Astrocyte (in vitro differentiated cells and primary cell): ENCODE measurements at regions not wholly inside any gene's neighbourhood (a gene's known extent, or its start where the extent isn't known, plus 50 kb on each side); places are given as distances from the start of the nearest gene placed in this dataset.
A peak's percentile ranks its signal among the peaks of the same experiment; 100 is the strongest.

Experiments
- DNase-seq: peaks from one replicate; pipeline ENCODE4 v3.0.0-alpha.2; 2010; ENCODE audit warnings: low read depth
- FAIRE-seq: peaks from 2 replicates; lab custom pipeline; 2011; peaks lifted over from hg19 to GRCh38; lab: Jason Lieb, UNC
- H2AFZ ChIP-seq: 2 replicates; pipeline ENCODE4 v1.6.0; 2012; ENCODE audit warnings: low read depth, low read length, inconsistent platforms
- H3K27ac ChIP-seq: 2 replicates; pipeline ENCODE4 v1.5.1; 2011; ENCODE audit warnings: low read depth, low read length, inconsistent platforms
- H3K27me3 ChIP-seq: 2 replicates; pipeline ENCODE4 v1.6.0; 2011; ENCODE audit warnings: low read length, inconsistent platforms; ENCODE audit not compliant: insufficient read depth
- H3K36me3 ChIP-seq: 2 replicates; pipeline ENCODE4 v1.5.1; 2011; ENCODE audit warnings: low read length, inconsistent platforms; ENCODE audit not compliant: insufficient read depth
- H3K4me1 ChIP-seq: 2 replicates; pipeline ENCODE4 v1.5.1; 2011; ENCODE audit warnings: low read length, inconsistent platforms; ENCODE audit not compliant: insufficient read depth
- H3K4me2 ChIP-seq: 2 replicates; pipeline ENCODE4 v1.6.0; 2012; ENCODE audit warnings: low read length, inconsistent platforms
- H3K4me3 ChIP-seq: 2 replicates; pipeline ENCODE4 v1.5.1; 2011; ENCODE audit warnings: low read depth, mild to moderate bottlenecking, low read length, inconsistent platforms; ENCODE audit not compliant: insufficient read depth
- H3K79me2 ChIP-seq: 2 replicates; pipeline ENCODE4 v1.6.0; 2012; ENCODE audit warnings: mild to moderate bottlenecking, low read length, inconsistent platforms; ENCODE audit not compliant: insufficient read depth
- H3K9ac ChIP-seq: 2 replicates; pipeline ENCODE4 v1.6.0; 2012; ENCODE audit warnings: mild to moderate bottlenecking, low read length, inconsistent platforms
- H3K9me3 ChIP-seq: 2 replicates; pipeline ENCODE4 v1.5.1; 2012; ENCODE audit warnings: low read depth, mild to moderate bottlenecking, low read length, inconsistent platforms; ENCODE audit not compliant: insufficient read depth
- H4K20me1 ChIP-seq: 2 replicates; pipeline ENCODE4 v1.6.0; 2012; ENCODE audit warnings: low read length, inconsistent platforms; ENCODE audit not compliant: insufficient read depth
- H3K27ac Mint-ChIP-seq: one replicate; pipeline ENCODE4 v1.8.0; 2021; ENCODE audit warnings: mild to moderate bottlenecking, mixed read lengths; ENCODE audit not compliant: unreplicated experiment
- H3K27me3 Mint-ChIP-seq: one replicate; pipeline ENCODE4 v1.8.0; 2021; ENCODE audit warnings: low read depth, mixed read lengths; ENCODE audit not compliant: unreplicated experiment
- H3K36me3 Mint-ChIP-seq: one replicate; pipeline ENCODE4 v1.8.0; 2021; ENCODE audit warnings: low read depth, mixed read lengths; ENCODE audit not compliant: unreplicated experiment
- H3K4me1 Mint-ChIP-seq: one replicate; pipeline ENCODE4 v1.8.0; 2021; ENCODE audit warnings: low read depth, mixed read lengths; ENCODE audit not compliant: unreplicated experiment
- H3K4me3 Mint-ChIP-seq: one replicate; pipeline ENCODE4 v1.8.0; 2021; ENCODE audit warnings: mild to moderate bottlenecking, moderate library complexity, mixed read lengths; ENCODE audit not compliant: unreplicated experiment
- H3K9me3 Mint-ChIP-seq: one replicate; pipeline ENCODE4 v1.8.0; 2021; ENCODE audit warnings: mild to moderate bottlenecking, mixed read lengths; ENCODE audit not compliant: unreplicated experiment
- CTCF ChIP-seq: IDR thresholded peaks from 2 replicates; pipeline ENCODE4 v1.5.1; 2011; ENCODE audit warnings: low read depth, mild to moderate bottlenecking, inconsistent platforms, low read length, moderate library complexity; ENCODE audit not compliant: insufficient read depth
- EZH2 ChIP-seq: IDR thresholded peaks from 2 replicates; pipeline ENCODE4 v1.6.1; 2012; ENCODE audit warnings: mild to moderate bottlenecking, low read length, inconsistent platforms; ENCODE audit not compliant: insufficient read depth

DNA sequence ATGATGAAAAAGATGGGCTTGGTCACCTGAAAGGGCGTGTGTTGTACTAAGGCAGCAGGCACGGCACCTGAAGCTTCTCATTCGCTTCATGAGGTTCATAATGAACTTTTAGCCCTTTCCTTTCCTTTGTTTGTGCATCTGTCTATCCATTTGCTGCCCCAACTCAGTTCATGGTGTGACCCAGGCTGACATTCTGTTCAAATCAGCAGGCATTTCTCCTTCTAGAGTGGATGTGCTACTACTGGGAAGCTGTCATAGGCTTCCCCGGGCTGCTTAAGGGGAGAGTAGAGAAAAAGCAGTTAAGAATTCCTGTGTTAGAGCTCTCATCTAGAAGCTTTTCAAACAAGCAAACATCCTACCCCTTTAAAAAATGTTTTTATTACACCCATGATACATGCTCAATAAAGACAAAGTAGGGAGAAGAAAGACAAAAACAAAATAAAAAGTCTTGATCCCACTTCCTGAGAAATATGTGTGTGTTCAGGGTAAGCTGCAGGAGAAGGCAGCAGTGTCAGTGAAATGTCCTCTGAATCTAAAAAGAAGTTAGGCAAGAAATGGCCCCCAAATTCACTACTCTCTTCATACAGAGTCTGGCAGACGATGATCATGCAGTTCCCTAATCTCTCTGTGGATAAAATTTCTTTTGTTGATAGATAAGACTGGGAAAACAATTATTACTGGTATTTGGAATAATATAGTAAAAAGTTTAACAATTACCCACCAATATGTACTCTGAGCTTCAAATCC, 136.9 kb upstream of the PFN2 start:
- Histone ChIP-seq H3K9ac (peak overlapping the region; percentile 42), H4K20me1 (no peaks in the 10 kb centered on the region), H3K4me1 (peaks cover 18% of the 10 kb centered on the region), H3K27ac (peak overlapping the region; percentile 62), H3K4me3 (no peak overlapping the region), H3K79me2 (no peaks in the 10 kb centered on the region), H3K9me3 (no peaks in the 10 kb centered on the region), H3K27me3 (no peaks in the 10 kb centered on the region), H2AFZ (no peak overlapping the region), H3K36me3 (no peaks in the 10 kb centered on the region), H3K4me2 (peak overlapping the region; percentile 63)
- H3K27ac Mint-ChIP-seq, result peak overlapping the region; percentile 67
- peak overlapping the region; percentile 30 for H3K4me3 Mint-ChIP-seq
- H3K27me3 Mint-ChIP-seq, result no peaks in the 10 kb centered on the region
- FAIRE-seq (no peak), DNase-seq (no peak)
- H3K9me3 Mint-ChIP-seq, result no peaks in the 10 kb centered on the region
- no peaks in the 10 kb centered on the region for H3K36me3 Mint-ChIP-seq
- no peak for TF ChIP-seq EZH2
- no peak for TF ChIP-seq CTCF
- peaks cover 24% of the 10 kb centered on the region for H3K4me1 Mint-ChIP-seq

DNA sequence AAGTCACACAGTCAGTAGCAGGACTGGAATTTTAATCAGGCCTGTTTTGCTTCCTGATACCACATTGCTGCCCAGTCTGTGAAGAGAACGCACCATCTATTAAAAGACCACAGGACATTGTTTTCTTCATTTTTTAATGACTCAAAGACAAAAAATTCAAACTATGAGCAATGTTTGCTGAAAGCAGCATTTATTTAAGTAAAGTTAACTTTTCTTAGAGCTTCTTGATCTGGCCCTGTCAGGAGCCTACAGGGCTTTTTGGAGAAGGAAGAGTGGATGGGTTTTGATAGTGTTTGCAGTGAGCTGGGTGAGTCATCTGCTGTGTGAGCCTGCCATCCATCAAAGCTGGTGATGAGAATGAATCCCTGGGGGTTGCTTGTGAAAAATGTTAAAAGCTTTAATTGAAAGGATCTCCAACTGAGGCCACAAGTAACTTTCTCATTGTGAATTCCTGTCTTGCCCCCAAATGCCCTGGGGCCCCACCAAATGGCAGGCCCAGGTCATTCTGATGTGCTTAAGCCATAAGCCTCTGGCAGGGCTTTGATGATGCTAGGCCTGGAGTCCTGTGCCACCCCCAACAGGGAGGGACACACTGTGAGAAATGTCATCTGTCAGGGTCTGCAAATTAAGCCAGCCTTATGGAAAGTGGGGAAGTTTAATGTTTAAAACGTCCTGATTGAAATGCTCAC, 136.2 kb upstream of the PFN2 start:
- no peaks in the 10 kb centered on the region for H3K9me3 ChIP-seq
- DNase-seq (peak; percentile 90), FAIRE-seq (peak; percentile 98)
- H3K27ac ChIP-seq, result peak overlapping the region; percentile 62
- peak overlapping the region; percentile 63 for H3K4me2 ChIP-seq
- H3K4me1 Mint-ChIP-seq, result peaks cover 24% of the 10 kb centered on the region
- H3K9me3 Mint-ChIP-seq, result no peaks in the 10 kb centered on the region
- no peaks in the 10 kb centered on the region for H3K27me3 Mint-ChIP-seq
- peaks cover 18% of the 10 kb centered on the region for H3K4me1 ChIP-seq
- peak overlapping the region; percentile 4 for H3K4me3 Mint-ChIP-seq
- no peaks in the 10 kb centered on the region for H4K20me1 ChIP-seq
- TF ChIP-seq CTCF, result no peak
- TF ChIP-seq EZH2, result no peak
- H2AFZ ChIP-seq, result no peak overlapping the region
- H3K9ac ChIP-seq, result peak overlapping the region; percentile 42
- H3K79me2 ChIP-seq, result no peaks in the 10 kb centered on the region
- H3K27ac Mint-ChIP-seq, result peak overlapping the region; percentile 67
- no peaks in the 10 kb centered on the region for H3K36me3 ChIP-seq
- no peaks in the 10 kb centered on the region for H3K36me3 Mint-ChIP-seq
- no peaks in the 10 kb centered on the region for H3K27me3 ChIP-seq
- no peak overlapping the region for H3K4me3 ChIP-seq
